Fibroblast of lung (primary cell): ENCODE measurements at regions not wholly inside any gene's neighbourhood (a gene's known extent, or its start where the extent isn't known, plus 50 kb on each side); places are given as distances from the start of the nearest gene placed in this dataset.

Experiments used
- CTCF ChIP-seq, 2 donors: IDR thresholded peaks in 1 of 2; conservative IDR thresholded peaks in 1 of 2; 1 replicate in 1 of 2; 2 replicates in 1 of 2; pipeline ENCODE4 v1.5.1; 2011 to 2012; ENCODE audit warnings: low read length in 2 of 2, control low read depth in 1 of 2, inconsistent platforms in 1 of 2, low read depth in 1 of 2, mild to moderate bottlenecking in 1 of 2
- EZH2 ChIP-seq: IDR thresholded peaks from 2 replicates; pipeline ENCODE4 v1.5.1; 2012; ENCODE audit warnings: low read length, control low read depth, mild to moderate bottlenecking; ENCODE audit errors: missing control alignments

- TF ChIP-seq CTCF (conservative IDR thresholded peaks at IDR 0.05 in 1 of 2, IDR thresholded peaks at IDR 0.05 in 1 of 2; ENCODE audit: low read depth in 1 of 2, low read length in 2 of 2), result no peak
- TF ChIP-seq EZH2, result no peak
Observed at GRCh38 chr4:150009533-150009932, 68.7 kb upstream of the DCLK2 start.
